Non-pigmented ciliary epithelial cell (primary cell): ENCODE measurements at regions not wholly inside any gene's neighbourhood (a gene's known extent, or its start where the extent isn't known, plus 50 kb on each side); places are given as distances from the start of the nearest gene placed in this dataset.
"Not testable (repeated sequence)": the region's sequence is repeated elsewhere in the genome, so short reads cannot be mapped to it uniquely, and the experiment has no call there.

ENCODE experiments used
- DNase-seq: peaks from one replicate; pipeline ENCODE4 v3.0.0-alpha.2; 2010; ENCODE audit warnings: low read depth

DNA sequence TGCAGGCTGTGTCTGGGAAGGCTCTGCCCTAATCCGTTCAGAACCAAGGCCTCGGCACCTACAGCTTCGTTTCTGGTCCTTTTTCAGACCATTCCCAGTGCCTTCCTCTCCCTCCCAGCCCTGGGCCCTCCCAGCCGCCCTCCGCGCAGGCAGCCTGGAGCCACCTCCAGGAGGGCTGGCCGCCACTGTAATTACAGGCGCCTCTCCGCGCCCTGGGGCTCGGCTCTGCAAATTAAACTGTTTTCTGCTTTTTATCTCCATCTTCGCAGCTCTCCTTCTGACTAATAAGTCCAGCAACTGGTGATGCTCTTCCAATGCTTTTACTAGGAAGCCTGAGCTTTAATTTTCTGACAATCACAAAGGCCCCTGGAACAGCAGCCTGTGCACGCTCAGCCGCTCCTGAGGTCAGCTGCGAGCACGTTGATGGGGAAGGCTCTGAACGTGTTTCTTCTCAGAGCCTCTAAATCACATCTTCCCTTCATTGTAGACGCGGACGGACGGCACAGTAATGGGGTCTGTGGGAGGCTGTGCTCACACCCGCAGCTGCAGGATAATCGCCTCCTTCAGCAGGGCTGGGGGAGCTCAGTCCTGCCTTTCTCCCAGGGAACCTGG, 194.6 kb downstream of the DLL1 start:
- DNase-seq: no peak

DNA sequence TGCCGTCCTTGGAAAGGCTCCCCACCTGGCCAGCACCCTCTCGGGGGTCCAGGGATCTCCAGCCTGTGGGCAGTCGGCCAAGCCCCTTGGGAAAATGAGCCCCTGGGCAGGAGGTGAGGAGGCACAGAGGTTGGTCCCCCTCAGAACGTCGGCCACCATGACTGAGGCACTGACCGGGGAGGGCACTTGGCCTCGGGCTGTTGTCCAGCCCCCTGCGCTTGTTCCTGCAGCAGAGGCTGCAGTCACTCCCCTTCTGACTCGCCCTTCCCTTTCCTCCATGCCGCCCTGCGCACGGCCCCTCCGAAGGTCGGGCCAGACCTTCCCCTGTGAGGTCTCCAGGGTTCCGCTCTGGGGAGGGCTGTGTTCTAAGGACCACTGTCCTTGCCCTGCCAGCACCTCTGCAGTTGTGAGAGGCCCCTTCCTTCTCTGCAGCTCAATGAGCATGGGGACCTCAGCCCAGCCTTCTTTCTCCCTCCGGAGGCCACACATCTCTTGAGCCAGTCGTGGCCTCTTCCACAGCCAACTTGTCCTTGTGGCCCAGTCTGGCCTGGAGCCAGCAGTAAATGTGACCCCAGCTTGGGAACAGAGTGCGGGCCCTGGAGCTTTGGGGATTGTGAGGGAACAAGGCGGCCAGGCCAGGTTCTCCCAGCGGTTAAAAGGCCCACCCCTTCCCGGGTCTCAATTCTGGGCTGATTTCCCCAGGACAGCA, 195.5 kb downstream of the DLL1 start:
- DNase-seq: no peak

DNA sequence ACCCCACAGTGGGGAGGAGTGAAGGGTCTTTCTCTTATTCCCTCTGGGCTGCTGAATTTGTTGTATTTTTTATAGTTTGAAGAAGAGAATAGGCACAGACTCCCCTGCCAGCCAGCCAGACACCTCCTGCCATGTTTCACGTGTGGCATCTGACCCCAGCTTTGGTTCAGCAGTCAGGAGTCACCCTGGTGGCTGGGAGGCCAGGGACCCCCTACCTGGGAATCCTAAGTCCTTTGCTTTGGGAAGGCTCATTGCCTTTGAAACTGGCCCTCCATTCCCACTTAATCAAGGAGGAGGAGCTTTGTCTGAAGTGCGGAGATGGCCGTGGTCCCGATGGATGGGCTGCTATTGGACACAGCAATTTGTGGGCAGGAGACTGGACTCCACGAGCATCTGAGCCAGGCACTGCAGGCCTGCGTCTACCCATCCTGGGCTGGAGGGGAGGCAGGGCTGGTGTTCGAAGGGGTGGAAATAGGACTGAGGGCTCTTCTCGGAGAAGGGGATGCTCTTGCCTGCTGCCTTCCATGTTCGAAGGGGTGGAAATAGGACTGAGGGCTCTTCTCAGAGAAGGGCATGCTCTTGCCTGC, 196.1 kb downstream of the DLL1 start:
- no peak for DNase-seq

DNA sequence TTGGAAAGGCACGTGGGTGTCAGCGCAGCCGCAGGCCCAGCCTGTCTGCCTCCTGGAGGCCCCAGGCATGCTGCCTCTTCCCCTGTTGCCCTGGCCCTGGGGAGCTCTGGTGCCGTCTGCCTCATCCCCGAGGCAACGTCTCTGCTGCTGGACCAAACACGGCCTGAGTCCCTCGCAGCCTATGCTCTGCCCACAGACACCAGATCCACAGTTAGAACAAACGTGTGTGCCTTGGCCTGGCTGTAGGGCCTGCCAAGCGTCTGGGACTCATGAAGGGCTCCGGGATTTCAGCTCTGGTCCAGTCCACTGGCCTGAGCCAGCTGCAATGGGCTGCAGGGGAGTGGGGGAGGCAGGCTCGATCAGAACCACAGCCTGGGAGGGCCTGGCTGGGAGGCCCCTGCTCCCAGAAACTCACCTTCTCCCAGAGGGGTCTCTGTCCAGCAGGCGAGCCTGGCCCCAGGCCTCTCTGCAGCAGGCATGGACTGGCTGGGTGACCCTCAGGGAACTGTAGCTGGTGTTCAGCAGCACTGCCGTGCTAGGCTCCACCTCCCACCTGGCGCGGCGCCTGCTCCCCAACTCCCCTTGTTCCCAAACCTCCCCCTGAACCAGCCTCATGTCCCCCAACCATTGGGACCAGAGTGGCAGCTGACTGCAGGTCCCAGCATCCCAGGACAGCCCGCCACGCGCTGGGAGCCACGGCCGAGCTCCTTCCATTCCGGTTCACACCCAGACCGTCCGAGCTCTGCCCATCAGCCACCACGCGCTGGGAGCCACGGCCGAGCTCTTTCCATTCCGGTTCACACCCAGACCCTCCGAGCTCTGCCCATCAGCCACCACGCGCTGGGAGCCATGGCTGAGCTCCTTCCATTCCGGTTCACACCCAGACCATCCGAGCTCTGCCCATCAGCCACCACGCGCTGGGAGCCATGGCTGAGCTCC, 197.0 kb downstream of the DLL1 start:
- DNase-seq: no peak

DNA sequence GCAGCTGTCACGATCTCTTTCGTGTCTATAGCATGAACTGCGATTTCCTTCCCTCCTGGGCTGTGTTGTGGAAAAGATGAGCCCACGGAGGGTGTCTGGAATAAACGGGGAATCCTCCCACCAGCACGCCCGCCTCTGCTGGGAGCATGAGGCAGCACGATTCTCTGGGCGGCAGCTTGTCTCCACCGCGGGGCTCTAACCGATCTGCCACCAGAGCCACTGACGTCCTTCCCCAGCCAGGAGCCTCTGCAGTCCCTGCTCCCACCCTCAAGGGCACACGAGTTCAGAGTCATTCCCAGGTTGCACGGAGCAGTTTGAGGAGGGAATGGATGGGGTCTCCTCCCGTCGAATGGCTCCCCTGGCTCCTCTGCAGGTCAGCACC, 197.6 kb downstream of the DLL1 start:
- no peak for DNase-seq

DNA sequence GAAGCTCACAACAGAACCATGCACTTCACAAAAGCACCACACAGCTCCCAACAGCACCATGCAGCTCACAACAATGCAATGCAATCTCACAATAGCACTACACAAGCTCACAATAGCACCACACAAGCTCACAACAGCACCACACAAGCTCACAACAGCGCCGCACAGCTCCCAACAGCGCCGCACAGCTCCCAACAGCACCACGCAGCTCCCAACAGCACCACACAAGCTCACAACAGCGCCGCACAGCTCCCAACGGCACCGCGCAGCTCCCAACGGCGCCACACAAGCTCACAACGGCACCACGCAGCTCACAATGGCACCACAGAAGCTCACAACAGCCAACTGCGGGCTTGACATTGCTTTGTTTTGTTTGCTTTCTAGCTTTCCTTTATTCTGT, 198.1 kb downstream of the DLL1 start:
- DNase-seq: no peak

DNA sequence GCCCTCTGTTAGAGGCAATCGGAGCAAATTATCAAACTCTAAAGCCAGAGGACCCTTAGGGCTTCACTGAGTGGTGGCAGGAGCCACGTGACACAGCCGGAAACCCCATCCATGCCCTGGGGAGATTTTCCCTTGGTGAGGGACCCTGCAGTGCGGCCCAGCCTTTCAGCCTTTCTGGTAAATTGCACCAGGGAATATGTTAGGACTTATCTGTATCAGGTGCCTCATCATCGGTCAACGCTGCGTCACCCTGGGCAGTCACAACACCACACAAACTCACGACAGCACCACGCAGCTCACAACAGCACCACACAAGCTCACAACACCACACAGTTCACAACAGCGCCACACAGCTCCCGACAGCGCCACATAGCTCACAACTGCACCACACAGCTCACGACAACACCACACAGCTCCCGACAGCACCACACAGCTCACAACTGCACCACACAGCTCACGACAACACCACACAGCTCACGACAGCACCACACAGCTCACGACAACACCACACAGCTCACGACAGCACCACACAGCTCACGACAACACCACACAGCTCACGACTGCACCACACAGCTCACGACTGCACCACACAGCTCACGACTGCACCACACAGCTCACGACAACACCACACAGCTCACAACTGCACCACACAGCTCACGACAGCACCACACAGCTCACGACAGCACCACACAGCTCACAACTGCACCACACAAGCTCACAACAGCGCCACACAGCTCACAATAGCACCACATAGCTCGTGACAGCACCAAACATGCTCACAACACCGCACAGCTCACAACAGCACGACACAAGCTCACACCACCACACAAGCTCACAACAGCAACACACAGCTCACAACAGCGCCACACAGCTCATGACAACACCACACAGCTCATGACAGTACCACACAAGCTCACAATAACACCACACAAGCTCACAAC, 199.0 kb downstream of the DLL1 start:
- no peak for DNase-seq

DNA sequence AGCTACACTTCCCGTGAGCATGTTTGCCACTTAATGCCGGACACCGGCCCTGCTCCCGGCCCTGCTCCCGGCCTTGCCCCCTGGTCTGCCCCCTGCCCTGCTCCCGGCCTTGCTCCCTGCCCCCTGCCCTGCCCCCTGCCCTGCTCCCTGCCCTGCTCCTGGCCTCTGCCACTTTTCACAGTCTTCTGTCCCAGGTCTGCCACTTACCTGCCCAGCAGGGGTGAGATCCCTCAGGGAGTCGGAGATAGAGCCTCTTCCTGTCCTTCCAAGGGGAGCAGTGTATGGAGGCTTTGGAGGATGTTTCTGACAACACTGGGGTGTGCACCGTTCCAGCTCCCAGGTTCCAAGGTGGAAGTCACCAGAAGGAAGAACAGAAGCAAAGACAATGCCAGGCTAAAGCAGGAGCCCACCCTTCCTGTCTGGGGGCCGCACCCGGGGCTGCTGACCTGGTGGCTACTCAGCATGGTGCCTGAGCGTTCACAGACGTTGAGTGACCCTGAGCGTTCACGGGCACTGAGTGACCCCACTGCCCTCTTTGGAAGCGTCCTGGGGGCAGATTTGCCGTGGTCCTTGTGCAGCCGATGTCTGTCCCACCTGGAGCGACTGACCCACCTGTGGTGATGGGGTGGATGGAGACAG, 199.8 kb downstream of the DLL1 start:
- DNase-seq: no peak

DNA sequence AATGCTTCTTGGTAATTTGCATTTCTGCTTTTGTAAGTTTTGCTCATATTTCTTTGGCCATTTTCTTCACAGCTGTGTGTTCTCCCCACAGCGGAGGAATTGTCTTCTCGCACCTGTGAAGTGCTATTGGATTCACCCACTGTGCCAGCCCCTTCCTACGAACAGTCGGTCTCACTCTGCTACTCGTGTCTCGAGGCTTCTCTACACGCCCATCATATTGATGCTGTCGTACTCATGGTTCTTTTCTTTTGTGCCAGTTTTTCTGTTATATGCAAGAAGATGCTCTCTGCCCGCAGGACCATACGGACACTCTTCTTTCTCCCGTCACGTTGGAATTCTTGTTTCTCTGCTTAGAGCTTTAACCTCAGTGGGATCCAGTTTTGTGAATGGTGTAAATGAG, 200.3 kb downstream of the DLL1 start:
- no peak for DNase-seq

DNA sequence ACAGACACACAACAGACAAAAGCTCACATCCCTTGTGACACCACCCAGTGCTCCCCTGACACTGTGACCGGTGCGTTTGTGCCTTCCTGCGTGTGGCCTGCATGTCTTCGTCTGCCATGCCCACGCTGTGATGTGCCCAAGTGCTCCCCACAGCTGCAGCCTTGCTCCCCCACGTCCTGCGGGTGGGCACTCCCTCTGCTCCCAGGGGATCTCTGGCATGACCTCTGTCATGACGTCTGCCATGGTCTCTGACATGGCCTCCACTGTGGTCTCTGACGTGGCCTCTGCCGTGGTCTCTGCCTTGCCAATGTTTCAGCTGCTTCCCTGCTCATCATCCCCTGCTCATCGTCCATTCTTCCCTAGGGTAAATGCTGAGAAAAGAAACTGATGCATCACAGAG, 200.9 kb downstream of the DLL1 start:
- no peak for DNase-seq

DNA sequence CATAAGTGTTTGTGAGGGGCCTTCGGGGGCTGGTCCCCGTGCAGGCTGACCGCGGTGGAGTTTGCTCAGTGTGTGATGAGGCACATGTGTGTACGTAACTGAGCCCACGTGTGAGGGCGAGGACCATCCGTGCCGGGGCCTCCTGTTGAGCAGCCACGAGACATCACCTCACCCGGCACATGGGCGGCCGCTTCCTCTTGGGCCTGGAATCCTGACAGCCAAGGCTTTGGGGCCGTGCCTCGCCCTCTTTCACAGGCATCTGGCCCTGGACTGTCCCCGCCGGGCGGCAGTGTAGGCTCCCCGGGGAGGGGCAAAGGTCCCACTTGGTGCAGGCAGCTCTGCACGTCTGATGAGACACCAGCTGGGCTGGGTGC, 202.3 kb downstream of the DLL1 start:
- DNase-seq: no peak

DNA sequence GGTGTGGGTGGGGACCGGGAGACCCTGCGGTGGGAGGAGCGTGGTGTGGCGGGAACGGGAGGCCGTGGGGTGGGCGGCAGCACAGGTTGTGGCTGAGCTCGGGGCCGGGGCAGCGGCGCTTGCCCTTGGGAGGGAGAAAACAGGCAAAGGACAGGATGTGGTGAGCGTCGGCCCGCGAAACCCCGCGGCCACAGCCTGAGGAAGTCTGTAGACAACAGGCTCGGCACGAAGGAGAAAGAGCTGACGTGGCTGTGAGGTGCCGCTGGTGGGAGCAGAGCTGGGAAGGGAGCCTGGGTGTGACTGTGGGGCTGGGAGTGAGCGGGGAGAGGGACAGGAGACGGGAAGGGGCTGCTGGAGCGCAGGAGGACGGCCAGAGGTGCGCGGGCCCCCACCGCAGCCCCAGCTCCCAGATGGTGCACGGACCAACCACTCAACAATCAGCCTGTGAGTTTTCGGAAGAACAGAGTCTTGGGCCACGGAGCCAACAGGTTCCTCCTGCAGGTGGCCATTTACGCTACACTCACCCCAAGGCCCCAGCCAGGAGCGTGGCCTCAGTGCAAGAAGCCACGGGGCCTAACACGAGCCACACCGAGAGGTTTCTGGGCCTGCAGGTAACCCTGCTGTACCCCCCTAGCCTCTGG, 202.8 kb downstream of the DLL1 start:
- DNase-seq: no peak

DNA sequence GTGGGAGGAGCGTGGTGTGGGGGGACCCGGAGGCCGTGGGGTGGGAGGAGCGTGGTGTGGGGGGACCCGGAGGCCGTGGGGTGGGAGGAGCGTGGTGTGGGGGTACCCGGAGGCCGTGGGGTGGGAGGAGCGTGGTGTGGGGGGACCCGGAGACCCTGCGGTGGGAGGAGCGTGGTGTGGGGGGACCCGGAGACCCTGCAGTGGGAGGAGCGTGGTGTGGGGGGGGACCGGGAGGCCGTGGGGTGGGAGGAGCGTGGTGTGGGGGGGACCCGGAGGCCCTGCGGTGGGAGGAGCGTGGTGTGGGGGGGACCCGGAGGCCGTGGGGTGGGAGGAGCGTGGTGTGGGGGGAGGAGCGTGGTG, 203.5 kb downstream of the DLL1 start:
- not testable (repeated sequence) for DNase-seq

DNA sequence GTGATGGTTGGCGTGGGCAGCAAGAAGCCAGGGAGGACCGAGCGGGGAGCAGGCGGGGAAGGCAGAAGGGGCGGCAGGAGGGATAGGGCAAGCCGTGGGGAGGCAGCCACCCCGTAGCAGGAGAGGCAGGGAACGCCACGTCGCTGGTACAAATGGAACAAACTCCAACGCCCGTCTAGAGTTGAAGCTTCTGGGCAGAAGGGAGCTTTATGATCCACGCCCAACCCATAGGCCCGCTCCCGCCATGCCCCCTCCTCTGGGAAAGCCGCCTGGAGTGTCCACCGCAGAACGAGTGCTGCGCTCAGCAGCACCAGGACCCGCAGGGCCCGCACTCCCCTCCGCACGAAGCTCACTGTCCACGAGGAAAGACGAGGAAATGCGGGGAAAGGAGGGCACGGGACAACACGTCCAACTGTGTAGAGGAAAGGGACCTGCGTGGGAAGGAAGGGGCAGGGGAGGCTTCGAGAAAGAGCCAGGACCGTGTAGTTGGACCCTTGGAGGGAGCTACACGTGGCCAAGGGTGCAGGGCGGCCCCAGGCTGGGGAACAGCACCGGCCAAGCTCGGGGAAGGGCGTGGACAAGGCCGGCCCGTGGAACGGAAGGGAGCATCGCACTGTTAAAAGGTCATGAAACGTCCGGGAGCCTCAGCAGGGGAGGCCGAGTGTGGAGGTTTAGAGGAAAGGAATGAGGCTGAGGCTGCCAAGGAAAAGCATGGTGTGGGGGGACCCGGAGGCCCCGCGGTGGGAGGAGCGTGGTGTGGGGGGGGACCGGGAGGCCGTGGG, 204.0 kb downstream of the DLL1 start:
- no peak for DNase-seq

DNA sequence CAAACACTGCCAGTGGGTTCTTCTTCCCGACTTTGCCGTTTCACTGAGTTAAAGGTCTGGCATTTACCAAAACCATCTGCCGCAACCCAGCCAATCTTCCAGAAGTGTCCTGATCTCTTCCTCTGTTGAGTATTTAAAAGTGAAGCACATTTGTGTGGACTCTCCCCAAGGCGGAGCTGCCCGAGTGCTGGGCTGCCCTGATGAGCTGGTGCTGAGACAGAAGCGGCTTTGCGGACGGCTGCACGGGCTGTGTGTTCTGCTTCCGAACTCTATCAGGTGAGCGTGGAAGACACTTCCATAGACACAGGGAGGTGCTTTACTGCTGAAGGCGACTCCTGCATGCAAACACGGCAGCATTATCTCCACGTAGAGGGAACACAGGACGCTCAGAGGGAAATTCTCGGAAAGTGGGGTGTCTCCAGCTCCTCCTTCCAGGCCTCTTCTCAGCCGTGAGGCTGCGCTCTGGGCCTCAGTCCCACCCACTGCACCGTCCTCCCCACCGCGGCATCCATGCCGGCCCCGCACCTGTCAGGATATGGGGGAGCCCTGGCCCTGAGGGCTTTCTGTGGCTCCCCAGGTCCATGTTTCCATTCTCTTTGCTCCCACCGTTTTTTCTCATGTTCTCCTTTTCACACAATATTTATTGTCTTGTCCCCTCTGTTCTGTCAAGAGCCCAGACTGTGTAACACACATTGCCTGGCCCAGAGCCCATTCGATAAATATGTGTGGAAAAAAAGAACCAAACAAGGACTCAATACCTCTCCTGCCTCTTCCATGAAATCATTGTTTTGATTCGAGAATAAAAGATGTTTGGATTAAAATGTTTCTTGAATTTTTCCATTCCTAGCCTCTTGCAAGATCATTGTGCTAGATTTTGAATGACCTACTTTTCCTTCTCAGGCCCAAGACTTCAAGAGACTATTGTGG, 205.1 kb downstream of the DLL1 start:
- no peak for DNase-seq

DNA sequence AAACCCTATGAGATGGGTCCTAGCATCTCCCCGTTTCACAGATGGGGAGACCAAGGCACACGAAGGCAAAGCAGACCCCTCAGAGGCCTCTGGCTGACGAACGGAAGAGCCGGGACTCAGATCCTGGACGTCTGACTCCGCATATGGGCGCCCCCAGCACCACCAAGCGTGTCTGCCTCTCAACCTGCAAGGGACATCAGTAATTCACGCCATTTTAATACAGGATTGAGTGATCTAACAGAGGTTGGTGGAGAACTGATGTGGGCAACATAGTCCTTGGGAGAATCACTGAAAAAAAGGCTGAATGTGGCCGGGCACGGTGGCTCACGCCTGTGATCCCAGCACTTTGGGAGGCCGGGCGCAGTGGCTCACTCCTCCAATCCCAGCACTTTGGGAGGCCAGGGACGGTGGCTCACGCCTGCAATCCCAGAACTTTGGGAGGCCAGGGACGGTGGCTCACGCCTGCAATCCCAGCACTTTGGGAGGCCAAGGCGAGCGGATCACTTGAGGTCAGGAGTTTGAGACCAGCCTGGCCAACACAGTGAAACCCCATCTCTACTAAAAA, 206.6 kb downstream of the DLL1 start:
- DNase-seq: no peak

DNA sequence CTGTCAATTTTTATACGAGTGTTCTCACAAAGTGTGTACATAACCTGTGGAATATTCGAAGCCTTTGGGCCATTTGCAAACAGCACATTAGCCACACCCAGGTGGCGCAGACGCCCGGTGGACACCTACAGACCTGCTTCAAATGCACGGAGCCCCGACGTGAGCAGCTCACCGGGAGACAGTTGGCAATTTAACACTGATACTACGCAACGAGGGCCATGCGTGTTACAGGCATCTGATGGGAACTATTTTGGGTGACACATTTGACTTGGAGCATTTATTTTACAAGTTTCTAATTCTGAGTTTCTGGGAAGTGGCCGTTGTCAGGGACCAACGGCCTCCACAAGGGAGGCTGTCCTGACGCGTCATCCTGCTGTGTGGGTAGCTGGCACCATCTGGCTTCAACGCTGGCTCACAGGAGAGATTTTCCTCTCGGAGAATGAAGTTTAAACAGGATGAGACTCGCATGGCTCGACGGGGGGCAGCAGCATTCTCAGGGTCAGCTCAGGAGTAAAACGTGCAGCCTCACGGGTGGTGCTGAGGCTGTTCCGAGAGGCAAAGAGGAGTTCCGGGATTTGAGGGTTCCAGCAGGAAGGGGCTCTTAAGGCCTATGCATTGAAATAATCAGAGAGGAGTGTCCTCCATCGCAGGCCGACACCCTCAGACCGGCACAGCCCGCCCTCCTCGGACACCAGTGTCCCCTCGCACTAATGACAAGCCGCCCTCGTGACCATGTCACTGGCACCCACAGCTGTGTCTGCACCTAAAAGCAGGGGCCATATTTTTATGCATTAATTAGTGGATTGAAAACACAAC, 207.4 kb downstream of the DLL1 start:
- DNase-seq: no peak
